ENCODE measurements at regions not wholly inside any gene's neighbourhood (a gene's known extent, or its start where the extent isn't known, plus 50 kb on each side); places are given as distances from the start of the nearest gene placed in this dataset.

GRCh38 chr15:67010898-67011616 lies 54.3 kb upstream of the SMAD3 start:
- H3K4me2 ChIP-seq (ENCODE audit: low read length) = no peak overlapping the region
- no TSS peak for BruUV-seq (replicated peaks)

DNA sequence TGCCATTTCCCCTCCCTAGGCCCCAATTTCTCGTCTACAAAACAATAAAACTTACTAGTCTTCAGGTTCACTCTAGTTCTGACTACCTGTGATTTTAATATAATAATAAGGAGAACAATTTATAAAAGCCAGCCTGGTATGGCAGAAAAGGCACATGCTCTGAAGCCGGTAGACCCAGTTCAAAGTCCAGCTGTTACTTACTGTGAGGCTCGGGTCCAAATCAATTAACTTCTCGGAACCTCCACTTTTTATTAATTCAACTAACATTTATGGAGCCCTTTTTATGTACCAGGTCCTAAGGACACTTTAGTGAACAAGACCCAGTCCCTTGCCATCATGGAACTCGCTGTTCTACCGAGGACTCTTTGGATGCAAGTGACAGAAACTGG lies 53.8 kb upstream of the SMAD3 start:
- Histone ChIP-seq H3K9me2 (ENCODE audit: insufficient read depth, low read length) (no peaks in the 10 kb centered on the region), H2AFZ (ENCODE audit: low read length) (no peak overlapping the region), H3K79me2 (ENCODE audit: insufficient read depth, low read depth, low read length) (no peaks in the 10 kb centered on the region), H3K4me3 (ENCODE audit: low read depth, low read length, poor library complexity, severe bottlenecking) (no peak overlapping the region), H3K4me1 (ENCODE audit: insufficient read depth, low read length, poor library complexity, severe bottlenecking) (no peaks in the 10 kb centered on the region), H3K36me3 (ENCODE audit: insufficient read depth, low read length) (no peaks in the 10 kb centered on the region), H3K9me3 (ENCODE audit: low read length) (no peaks in the 10 kb centered on the region), H3K27ac (ENCODE audit: low read depth, low read length, poor library complexity, severe bottlenecking) (no peak overlapping the region), H4K20me1 (ENCODE audit: insufficient read depth, low read length) (no peaks in the 10 kb centered on the region), H3K4me2 (ENCODE audit: low read length) (no peak overlapping the region)
- CTCF ChIA-PET (ENCODE audit: unreplicated experiment) = no interaction called here
- intact Hi-C loops (cut with micrococcal nuclease; ENCODE audit: unreplicated experiment) = no loop called here
- TF ChIP-seq EZH2phosphoT487 (IDR thresholded peaks at IDR 0.05; ENCODE audit: borderline replicate concordance, low read depth, low read length) = no peak
- no peak for TF ChIP-seq CTCF (conservative IDR thresholded peaks at IDR 0.05; ENCODE audit: low read length)
- no peak for DNase-seq (ENCODE audit: low spot score)
- POLR2A ChIA-PET = no interaction called here
- no TSS peak for BruUV-seq (replicated peaks)

More at GRCh38 chr15:67010898-67011616, 54.3 kb upstream of the SMAD3 start:
- H3K9me3 ChIP-seq (ENCODE audit: low read length) = no peaks in the 10 kb centered on the region
- H3K79me2 ChIP-seq (ENCODE audit: insufficient read depth, low read depth, low read length) = no peaks in the 10 kb centered on the region
- H3K9me2 ChIP-seq (ENCODE audit: insufficient read depth, low read length) = no peaks in the 10 kb centered on the region
- H3K4me1 ChIP-seq (ENCODE audit: insufficient read depth, low read length, poor library complexity, severe bottlenecking) = no peaks in the 10 kb centered on the region
- DNase-seq (ENCODE audit: low spot score) = no peak
- no peak overlapping the region for H3K27ac ChIP-seq (ENCODE audit: low read depth, low read length, poor library complexity, severe bottlenecking)
- no peak overlapping the region for H3K4me3 ChIP-seq (ENCODE audit: low read depth, low read length, poor library complexity, severe bottlenecking)
- H2AFZ ChIP-seq (ENCODE audit: low read length) = no peak overlapping the region
- TF ChIP-seq EZH2phosphoT487 (IDR thresholded peaks at IDR 0.05; ENCODE audit: borderline replicate concordance, low read depth, low read length) = no peak
- TF ChIP-seq CTCF (conservative IDR thresholded peaks at IDR 0.05; ENCODE audit: low read length) = no peak
- CTCF ChIA-PET (ENCODE audit: unreplicated experiment) = no interaction called here
- intact Hi-C loops (cut with micrococcal nuclease; ENCODE audit: unreplicated experiment) = no loop called here
- H4K20me1 ChIP-seq (ENCODE audit: insufficient read depth, low read length) = no peaks in the 10 kb centered on the region
- POLR2A ChIA-PET = no interaction called here
- H3K36me3 ChIP-seq (ENCODE audit: insufficient read depth, low read length) = no peaks in the 10 kb centered on the region

GRCh38 chr15:67013696-67014095 lies 51.7 kb upstream of the SMAD3 start:
- H3K4me2 ChIP-seq (ENCODE audit: low read length) = no peak overlapping the region
- no peaks in the 10 kb centered on the region for H4K20me1 ChIP-seq (ENCODE audit: insufficient read depth, low read length)
- BruUV-seq (replicated peaks) = no TSS peak

More at GRCh38 chr15:67013696-67014095, 51.7 kb upstream of the SMAD3 start:
- H3K4me3 ChIP-seq (ENCODE audit: low read depth, low read length, poor library complexity, severe bottlenecking) = no peak overlapping the region
- no peaks in the 10 kb centered on the region for H3K4me1 ChIP-seq (ENCODE audit: insufficient read depth, low read length, poor library complexity, severe bottlenecking)
- ChIA-PET CTCF (ENCODE audit: unreplicated experiment) (no interaction called here), POLR2A (no interaction called here)
- no peaks in the 10 kb centered on the region for H3K79me2 ChIP-seq (ENCODE audit: insufficient read depth, low read depth, low read length)
- no peaks in the 10 kb centered on the region for H3K9me3 ChIP-seq (ENCODE audit: low read length)
- intact Hi-C loops (cut with micrococcal nuclease; ENCODE audit: unreplicated experiment) = loop anchor here (1.0 kb wide), 1 partner anchor 12 kb away; no protein-coding TSS in a partner anchor
- H3K9me2 ChIP-seq (ENCODE audit: insufficient read depth, low read length) = no peaks in the 10 kb centered on the region
- H3K27ac ChIP-seq (ENCODE audit: low read depth, low read length, poor library complexity, severe bottlenecking) = no peak overlapping the region
- no peak overlapping the region for H2AFZ ChIP-seq (ENCODE audit: low read length)
- H3K36me3 ChIP-seq (ENCODE audit: insufficient read depth, low read length) = no peaks in the 10 kb centered on the region
- no peak for TF ChIP-seq CTCF (conservative IDR thresholded peaks at IDR 0.05; ENCODE audit: low read length)
- TF ChIP-seq EZH2phosphoT487 (IDR thresholded peaks at IDR 0.05; ENCODE audit: borderline replicate concordance, low read depth, low read length) = no peak
- no peak for DNase-seq (ENCODE audit: low spot score)

Measured in OCI-LY7 (cell line).